ENCODE measurements at regions not wholly inside any gene's neighbourhood (a gene's known extent, or its start where the extent isn't known, plus 50 kb on each side); places are given as distances from the start of the nearest gene placed in this dataset.

- Histone ChIP-seq H3K4me3 (no peak overlapping the region), H3K9me3 (no peaks in the 10 kb centered on the region), H3K36me3 (no peaks in the 10 kb centered on the region), H3K4me1 (peaks cover 0 to 6% (median 0%) of the 10 kb centered on the region in 4 donors), H3K27ac (no peak overlapping the region), H3K27me3 (no peaks in the 10 kb centered on the region)
- DNase-seq (no peak), ATAC-seq (ENCODE audit: low FRiP score in 2 of 2) (no peak)
- TF ChIP-seq CTCF (IDR thresholded peaks at IDR 0.05) (no peak), POLR2A (IDR thresholded peaks at IDR 0.05) (no peak), EP300 (IDR thresholded peaks at IDR 0.05) (no peak), POLR2AphosphoS5 (IDR thresholded peaks at IDR 0.05) (no peak)
- 76 to 77% methylated on average over 6 of the region's 6 CpGs for WGBS, 2 donors
These were observed 430.3 kb downstream of the ZNF536 start for GRCh38 chr19:30802424-30803013.

GRCh38 chr19:30799865-30800755 lies 427.9 kb downstream of the ZNF536 start:
- Histone ChIP-seq H3K27me3 (no peaks in the 10 kb centered on the region), H3K9me3 (no peaks in the 10 kb centered on the region), H3K4me3 (no peak overlapping the region), H3K27ac (no peak overlapping the region), H3K4me1 (peaks cover 0 to 6% (median 0%) of the 10 kb centered on the region in 4 donors), H3K36me3 (no peaks in the 10 kb centered on the region)
- WGBS, 2 donors, result 38 to 41% methylated on average over 21 to 22 of the region's 22 CpGs
- ATAC-seq (ENCODE audit: low FRiP score in 2 of 2), result peak in 1 of 2 donors; percentile 66
- TF ChIP-seq POLR2AphosphoS5 (IDR thresholded peaks at IDR 0.05) (no peak), EP300 (IDR thresholded peaks at IDR 0.05) (no peak), CTCF (IDR thresholded peaks at IDR 0.05) (peak; percentile 56 to 72 (median 67))
- DNase-seq, result peak; percentile 36 to 43

GRCh38 chr19:30795727-30796126 lies 423.5 kb downstream of the ZNF536 start:
- Histone ChIP-seq H3K27ac (no peak overlapping the region), H3K4me1 (no peaks in the 10 kb centered on the region), H3K36me3 (no peaks in the 10 kb centered on the region), H3K27me3 (no peaks in the 10 kb centered on the region), H3K9me3 (no peaks in the 10 kb centered on the region), H3K4me3 (no peak overlapping the region)
- DNase-seq (no peak), ATAC-seq (ENCODE audit: low FRiP score in 2 of 2) (no peak)
- WGBS, 2 donors, result 91 to 100% methylated on average over 5 of the region's 5 CpGs
- no peak for TF ChIP-seq CTCF (IDR thresholded peaks at IDR 0.05)
- no peak for TF ChIP-seq POLR2AphosphoS5 (IDR thresholded peaks at IDR 0.05)
- no peak for TF ChIP-seq POLR2A (IDR thresholded peaks at IDR 0.05)
- no peak for TF ChIP-seq EP300 (IDR thresholded peaks at IDR 0.05)

- H3K36me3 ChIP-seq, result no peaks in the 10 kb centered on the region
- H3K4me1 ChIP-seq, result no peaks in the 10 kb centered on the region
- WGBS, 2 donors, result 86 to 89% methylated on average over 6 of the region's 6 CpGs
- DNase-seq (no peak), ATAC-seq (ENCODE audit: low FRiP score in 2 of 2) (no peak)
- no peaks in the 10 kb centered on the region for H3K27me3 ChIP-seq
- H3K4me3 ChIP-seq, result no peak overlapping the region
- no peak for TF ChIP-seq EP300 (IDR thresholded peaks at IDR 0.05)
- TF ChIP-seq CTCF (IDR thresholded peaks at IDR 0.05), result no peak
- TF ChIP-seq POLR2AphosphoS5 (IDR thresholded peaks at IDR 0.05), result no peak
- no peak for TF ChIP-seq POLR2A (IDR thresholded peaks at IDR 0.05)
- no peaks in the 10 kb centered on the region for H3K9me3 ChIP-seq
- H3K27ac ChIP-seq, result no peak overlapping the region
These were observed 420.6 kb downstream of the ZNF536 start for GRCh38 chr19:30792561-30793505.
